ENCODE measurements at regions not wholly inside any gene's neighbourhood (a gene's known extent, or its start where the extent isn't known, plus 50 kb on each side); places are given as distances from the start of the nearest gene placed in this dataset.

DNA sequence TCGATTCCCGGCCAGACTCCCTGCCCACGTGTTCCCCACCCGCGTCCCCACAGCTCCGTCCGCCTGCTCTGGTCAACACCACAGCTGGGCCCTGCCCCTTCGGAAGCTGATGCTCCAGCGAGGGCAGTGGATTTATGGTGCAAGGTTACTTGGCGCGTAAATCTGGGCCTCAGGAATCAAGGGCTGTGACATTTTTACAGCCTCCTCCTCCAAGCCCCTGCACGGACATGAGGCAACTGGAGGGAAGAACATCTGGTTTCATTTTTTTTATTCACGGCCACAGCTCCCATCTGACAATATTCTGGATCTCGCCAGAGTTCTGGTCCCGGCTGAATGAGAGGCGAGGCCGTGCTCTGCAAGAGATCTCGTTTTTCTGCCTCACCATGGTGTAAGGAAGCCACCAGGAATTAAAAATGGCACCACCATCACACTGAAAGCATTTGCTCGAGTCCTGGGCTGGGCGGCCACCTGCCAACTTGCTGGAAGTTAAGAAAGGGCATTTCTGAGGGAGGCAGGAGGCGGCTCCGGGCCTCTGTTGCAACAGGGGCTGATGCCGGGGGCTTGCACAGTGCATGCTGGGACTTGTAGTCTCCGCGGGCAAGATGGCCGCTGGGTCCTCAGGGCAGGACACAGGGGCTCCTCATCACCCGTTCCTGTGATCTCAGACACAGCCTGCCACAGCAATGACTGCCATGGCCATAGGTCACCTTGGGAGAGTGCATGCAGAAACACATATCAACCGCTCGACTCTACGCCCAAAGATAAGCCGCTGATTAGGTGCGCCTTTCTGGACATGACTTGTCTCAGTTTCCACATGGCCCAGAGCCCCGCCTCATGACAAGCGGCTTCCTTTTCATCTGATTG is 148.5 kb downstream of the LY86 start:
- DNase-seq (ENCODE audit: low read depth): no peak

GRCh38 chr6:6737671-6738070 is 149.2 kb downstream of the LY86 start:
- TF ChIP-seq CTCF (IDR thresholded peaks at IDR 0.05; ENCODE audit: low read depth, low read length, missing control alignments): no peak
- H3K4me3 ChIP-seq (ENCODE audit: low read depth, low read length): no peak overlapping the region
- DNase-seq (ENCODE audit: low read depth): no peak

More for the DNA sequence above, 148.5 kb downstream of the LY86 start:
- TF ChIP-seq CTCF (IDR thresholded peaks at IDR 0.05; ENCODE audit: low read depth, low read length, missing control alignments): no peak
- no peak overlapping the region for H3K4me3 ChIP-seq (ENCODE audit: low read depth, low read length)

GRCh38 chr6:6738108-6738507 is 149.6 kb downstream of the LY86 start:
- TF ChIP-seq CTCF (IDR thresholded peaks at IDR 0.05; ENCODE audit: low read depth, low read length, missing control alignments): no peak
- DNase-seq (ENCODE audit: low read depth): no peak
- H3K4me3 ChIP-seq (ENCODE audit: low read depth, low read length): no peak overlapping the region

DNA sequence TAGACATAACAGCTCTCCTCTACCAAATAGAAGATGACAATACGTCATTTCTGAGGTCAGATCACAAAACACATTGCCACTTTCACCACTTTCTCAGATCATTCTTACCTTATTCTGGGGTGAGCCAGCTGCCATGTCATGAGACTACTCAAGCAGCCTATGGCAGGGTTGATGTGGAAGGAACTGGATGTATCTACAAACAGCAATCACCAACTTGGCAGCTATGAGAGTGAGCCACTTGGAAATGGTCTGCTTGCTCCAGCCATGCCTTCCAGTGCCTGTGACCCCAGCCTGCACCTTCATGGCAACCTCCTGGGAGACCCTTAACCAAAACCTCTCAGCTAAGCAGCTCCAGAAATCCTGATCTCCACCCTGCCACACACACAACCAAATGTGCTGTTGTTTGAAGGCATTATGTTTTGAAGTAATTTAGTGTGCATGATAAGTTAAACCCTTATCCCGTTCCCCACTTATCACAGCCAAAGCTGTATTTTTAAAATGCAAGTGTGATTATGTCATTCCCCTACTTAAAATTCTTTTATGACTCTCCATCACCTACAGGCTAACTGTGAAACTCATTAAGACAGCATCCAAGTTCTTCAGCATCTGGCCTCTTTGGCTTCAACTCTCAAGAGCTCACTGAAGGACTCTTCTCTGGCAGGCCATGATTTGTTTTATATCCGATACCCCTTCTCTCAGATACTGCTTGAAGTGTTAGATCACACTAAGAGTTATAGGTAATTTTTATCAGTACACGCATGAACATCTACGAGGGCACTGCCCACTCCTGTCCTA is 150.6 kb downstream of the LY86 start:
- DNase-seq (ENCODE audit: low read depth): no peak
- no peak for TF ChIP-seq CTCF (IDR thresholded peaks at IDR 0.05; ENCODE audit: low read depth, low read length, missing control alignments)
- H3K4me3 ChIP-seq (ENCODE audit: low read depth, low read length): no peak overlapping the region

DNA sequence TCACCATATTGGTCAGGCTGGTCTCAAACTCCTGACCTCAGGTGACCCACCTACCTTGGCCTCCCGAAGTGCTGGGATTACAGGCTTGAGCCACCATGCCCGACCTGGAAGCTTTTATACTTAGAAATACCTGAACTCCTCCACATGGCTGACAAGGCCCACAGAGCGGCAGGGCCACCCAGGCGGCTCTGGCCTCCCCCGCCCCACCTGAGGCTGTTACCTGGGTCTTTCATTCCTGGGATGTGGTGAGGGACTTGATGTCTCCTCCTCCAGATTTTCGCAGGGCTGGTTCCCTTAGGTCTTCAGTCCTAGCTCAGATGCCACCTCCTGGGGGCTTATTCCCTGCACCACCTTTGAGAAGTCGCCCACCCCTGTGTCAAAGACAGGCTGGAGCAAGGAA is 152.1 kb downstream of the LY86 start:
- no peak for TF ChIP-seq CTCF (IDR thresholded peaks at IDR 0.05; ENCODE audit: low read depth, low read length, missing control alignments)
- no peak overlapping the region for H3K4me3 ChIP-seq (ENCODE audit: low read depth, low read length)
- DNase-seq (ENCODE audit: low read depth): no peak

DNA sequence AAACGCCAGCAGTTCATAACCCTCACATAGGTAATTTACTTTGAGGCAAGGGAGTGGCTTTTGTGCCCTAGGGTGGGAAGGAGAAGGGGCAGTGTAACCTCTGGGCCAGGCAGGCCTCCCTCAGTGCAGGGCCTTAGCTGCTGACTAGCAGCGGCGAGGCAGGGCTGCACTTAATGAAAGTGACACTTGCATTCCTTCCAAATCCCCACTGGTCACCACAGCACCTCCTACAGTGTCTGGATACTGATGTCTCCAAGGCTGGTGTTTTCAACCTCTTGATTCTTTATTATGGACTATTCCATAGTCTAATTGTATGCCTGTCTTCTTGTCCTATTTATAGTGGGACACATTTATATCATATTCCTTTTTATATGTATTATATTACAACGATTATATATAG is 152.7 kb downstream of the LY86 start:
- no peak for TF ChIP-seq CTCF (IDR thresholded peaks at IDR 0.05; ENCODE audit: low read depth, low read length, missing control alignments)
- DNase-seq (ENCODE audit: low read depth): no peak
- H3K4me3 ChIP-seq (ENCODE audit: low read depth, low read length): no peak overlapping the region
